ENCODE measurements at regions not wholly inside any gene's neighbourhood (a gene's known extent, or its start where the extent isn't known, plus 50 kb on each side); places are given as distances from the start of the nearest gene placed in this dataset.

- DNase-seq, result no peak
Observed at GRCh38 chr22:49266561-49267519, 560.8 kb downstream of the BRD1 start.

- no peak for DNase-seq
Observed at GRCh38 chr22:49264696-49265095, 563.0 kb downstream of the BRD1 start.

GRCh38 chr22:49263101-49263500, 564.6 kb downstream of the BRD1 start:
- DNase-seq, result no peak

- no peak for DNase-seq
Observed at GRCh38 chr22:49262167-49262566, 565.5 kb downstream of the BRD1 start.

GRCh38 chr22:49261616-49262015, 566.1 kb downstream of the BRD1 start:
- no peak for DNase-seq

- DNase-seq, result no peak
Observed at GRCh38 chr22:49260681-49261580, 566.7 kb downstream of the BRD1 start.

- DNase-seq, result no peak
Observed at GRCh38 chr22:49259839-49260615, 567.6 kb downstream of the BRD1 start.

GRCh38 chr22:49258107-49259010, 569.3 kb downstream of the BRD1 start:
- no peak for DNase-seq

GRCh38 chr22:49257551-49257961, 570.1 kb downstream of the BRD1 start:
- DNase-seq, result no peak

GRCh38 chr22:49255741-49256318, 571.8 kb downstream of the BRD1 start:
- no peak for DNase-seq

- DNase-seq, result no peak
Observed at GRCh38 chr22:49255154-49255553, 572.5 kb downstream of the BRD1 start.

- DNase-seq, result no peak
Observed at GRCh38 chr22:49253656-49254055, 574.0 kb downstream of the BRD1 start.

GRCh38 chr22:49251371-49251770, 576.3 kb downstream of the BRD1 start:
- DNase-seq, result no peak

- DNase-seq, result no peak
Observed at GRCh38 chr22:49247194-49247924, 580.3 kb downstream of the BRD1 start.

GRCh38 chr22:49244466-49245420, 582.9 kb downstream of the BRD1 start:
- DNase-seq, result no peak

- DNase-seq, result no peak
Observed at GRCh38 chr22:49243965-49244364, 583.7 kb downstream of the BRD1 start.

GRCh38 chr22:49243335-49243734, 584.3 kb downstream of the BRD1 start:
- DNase-seq, result no peak

- no peak for DNase-seq
Observed at GRCh38 chr22:49242480-49242879, 585.2 kb downstream of the BRD1 start.

GRCh38 chr22:49241174-49241851, 586.4 kb downstream of the BRD1 start:
- no peak for DNase-seq

All from 8988T (cell line).